Left ventricle myocardium inferior (tissue), 1 donor: ENCODE measurements at regions not wholly inside any gene's neighbourhood (a gene's known extent, or its start where the extent isn't known, plus 50 kb on each side); places are given as distances from the start of the nearest gene placed in this dataset.

Experiments
- DNase-seq: peaks from one replicate; pipeline ENCODE4 v3.0.0-alpha.2; 2020
- H3K27ac ChIP-seq: fragments of 200-600 bp; replicated peaks from 2 replicates; pipeline ENCODE4 v1.8.0; 2021
- H3K27me3 ChIP-seq: fragments of 200-600 bp; 2 replicates; pipeline ENCODE4 v1.8.0; 2021; ENCODE audit warnings: low read depth
- H3K36me3 ChIP-seq: fragments of 200-600 bp; 2 replicates; pipeline ENCODE4 v1.8.0; 2021
- H3K4me1 ChIP-seq: fragments of 200-600 bp; 2 replicates; pipeline ENCODE4 v1.8.0; 2021
- H3K4me3 ChIP-seq: fragments of 200-600 bp; 2 replicates; pipeline ENCODE4 v1.8.0; 2021; ENCODE audit warnings: mild to moderate bottlenecking, moderate library complexity
- H3K9me3 ChIP-seq: fragments of 200-600 bp; replicated peaks from 2 replicates; pipeline ENCODE4 v1.8.0; 2021
- CTCF ChIP-seq: fragments of 200-600 bp; IDR thresholded peaks from 2 replicates; pipeline ENCODE4 v1.8.0; 2021; ENCODE audit warnings: antibody characterized with exemption, mild to moderate bottlenecking, borderline replicate concordance
- intact Hi-C: fragments of 100-400 bp; cut with micrococcal nuclease; formaldehyde crosslinking; loops from one replicate; pipeline ENCODE4 v1.11.0; 2022
- donor health status: DM: no; HTN: yes; CAD: no; lungs with severe emphysema.

- no peaks in the 10 kb centered on the region for H3K36me3 ChIP-seq
- H3K4me3 ChIP-seq: no peak overlapping the region
- H3K9me3 ChIP-seq: no peaks in the 10 kb centered on the region
- no peak for TF ChIP-seq CTCF
- intact Hi-C loops: no loop called here
- H3K27me3 ChIP-seq: peaks cover 68% of the 10 kb centered on the region
- no peak for DNase-seq
- H3K4me1 ChIP-seq: no peaks in the 10 kb centered on the region
- H3K27ac ChIP-seq: no peak overlapping the region
These were observed 135.8 kb upstream of the NECTIN1 start for GRCh38 chr11:119864836-119865235.

GRCh38 chr11:119863851-119864601, 135.0 kb upstream of the NECTIN1 start:
- intact Hi-C loops: no loop called here
- no peak overlapping the region for H3K4me3 ChIP-seq
- no peak for TF ChIP-seq CTCF
- H3K4me1 ChIP-seq: no peaks in the 10 kb centered on the region
- no peak overlapping the region for H3K27ac ChIP-seq
- no peak for DNase-seq
- no peaks in the 10 kb centered on the region for H3K9me3 ChIP-seq
- peaks cover 65% of the 10 kb centered on the region for H3K27me3 ChIP-seq
- H3K36me3 ChIP-seq: no peaks in the 10 kb centered on the region

- H3K9me3 ChIP-seq: no peaks in the 10 kb centered on the region
- no peak for TF ChIP-seq CTCF
- no peaks in the 10 kb centered on the region for H3K4me1 ChIP-seq
- H3K36me3 ChIP-seq: no peaks in the 10 kb centered on the region
- no peak for DNase-seq
- no peak overlapping the region for H3K27ac ChIP-seq
- intact Hi-C loops: no loop called here
- H3K4me3 ChIP-seq: no peak overlapping the region
- peaks cover 60% of the 10 kb centered on the region for H3K27me3 ChIP-seq
These were observed 134.2 kb upstream of the NECTIN1 start for GRCh38 chr11:119863236-119863635.

GRCh38 chr11:119861160-119861559, 132.2 kb upstream of the NECTIN1 start:
- TF ChIP-seq CTCF: no peak
- H3K27ac ChIP-seq: no peak overlapping the region
- no peaks in the 10 kb centered on the region for H3K9me3 ChIP-seq
- H3K27me3 ChIP-seq: peaks cover 50% of the 10 kb centered on the region
- DNase-seq: no peak
- H3K4me3 ChIP-seq: no peak overlapping the region
- intact Hi-C loops: no loop called here
- H3K36me3 ChIP-seq: no peaks in the 10 kb centered on the region
- H3K4me1 ChIP-seq: no peaks in the 10 kb centered on the region

- Histone ChIP-seq H3K36me3 (no peaks in the 10 kb centered on the region), H3K4me3 (no peak overlapping the region), H3K27me3 (peaks cover 50% of the 10 kb centered on the region), H3K9me3 (no peaks in the 10 kb centered on the region), H3K27ac (no peak overlapping the region), H3K4me1 (peaks cover 3% of the 10 kb centered on the region)
- intact Hi-C loops: no loop called here
- no peak for DNase-seq
- no peak for TF ChIP-seq CTCF
These were observed 131.6 kb upstream of the NECTIN1 start for GRCh38 chr11:119860561-119861094.
